ENCODE measurements at regions not wholly inside any gene's neighbourhood (a gene's known extent, or its start where the extent isn't known, plus 50 kb on each side); places are given as distances from the start of the nearest gene placed in this dataset.

GRCh38 chr3:174662653-174663052 lies 196.5 kb upstream of the NAALADL2 start:
- DNase-seq (ENCODE audit: low read depth) = no peak

- no peak for DNase-seq (ENCODE audit: low read depth)
Measured at GRCh38 chr3:174667386-174667785, 191.7 kb upstream of the NAALADL2 start.

- DNase-seq (ENCODE audit: low read depth) = no peak
Measured at GRCh38 chr3:174675406-174675805, 183.7 kb upstream of the NAALADL2 start.

GRCh38 chr3:174681784-174682183 lies 177.3 kb upstream of the NAALADL2 start:
- no peak for DNase-seq (ENCODE audit: low read depth)

- DNase-seq (ENCODE audit: low read depth) = no peak
Measured at GRCh38 chr3:174685796-174686195, 173.3 kb upstream of the NAALADL2 start.

GRCh38 chr3:174697310-174697709 lies 161.8 kb upstream of the NAALADL2 start:
- DNase-seq (ENCODE audit: low read depth) = no peak

- no peak for DNase-seq (ENCODE audit: low read depth)
Measured at GRCh38 chr3:174700736-174701135, 158.4 kb upstream of the NAALADL2 start.

- no peak for DNase-seq (ENCODE audit: low read depth)
Measured at GRCh38 chr3:174710612-174711011, 148.5 kb upstream of the NAALADL2 start.

GRCh38 chr3:174715386-174715785 lies 143.7 kb upstream of the NAALADL2 start:
- no peak for DNase-seq (ENCODE audit: low read depth)

GRCh38 chr3:174716956-174717505 lies 142.1 kb upstream of the NAALADL2 start:
- DNase-seq (ENCODE audit: low read depth) = no peak

GRCh38 chr3:174720717-174721116 lies 138.4 kb upstream of the NAALADL2 start:
- no peak for DNase-seq (ENCODE audit: low read depth)

- no peak for DNase-seq (ENCODE audit: low read depth)
Measured at GRCh38 chr3:174725303-174725702, 133.8 kb upstream of the NAALADL2 start.

- no peak for DNase-seq (ENCODE audit: low read depth)
Measured at GRCh38 chr3:174737966-174738365, 121.2 kb upstream of the NAALADL2 start.

GRCh38 chr3:174749143-174749542 lies 110.0 kb upstream of the NAALADL2 start:
- no peak for DNase-seq (ENCODE audit: low read depth)

GRCh38 chr3:174755833-174756829 lies 103.0 kb upstream of the NAALADL2 start:
- no peak for DNase-seq (ENCODE audit: low read depth)

GRCh38 chr3:174758943-174759342 lies 100.2 kb upstream of the NAALADL2 start:
- DNase-seq (ENCODE audit: low read depth) = no peak

- no peak for DNase-seq (ENCODE audit: low read depth)
Measured at GRCh38 chr3:174767406-174767805, 91.7 kb upstream of the NAALADL2 start.

GRCh38 chr3:174767853-174768382 lies 91.2 kb upstream of the NAALADL2 start:
- DNase-seq (ENCODE audit: low read depth) = no peak

GRCh38 chr3:174769171-174769570 lies 90.0 kb upstream of the NAALADL2 start:
- no peak for DNase-seq (ENCODE audit: low read depth)

- DNase-seq (ENCODE audit: low read depth) = no peak
Measured at GRCh38 chr3:174775603-174776002, 83.5 kb upstream of the NAALADL2 start.

GRCh38 chr3:174776123-174776522 lies 83.0 kb upstream of the NAALADL2 start:
- no peak for DNase-seq (ENCODE audit: low read depth)

GRCh38 chr3:174776636-174777035 lies 82.5 kb upstream of the NAALADL2 start:
- no peak for DNase-seq (ENCODE audit: low read depth)

GRCh38 chr3:174777813-174778212 lies 81.3 kb upstream of the NAALADL2 start:
- no peak for DNase-seq (ENCODE audit: low read depth)
